ENCODE measurements at regions not wholly inside any gene's neighbourhood (a gene's known extent, or its start where the extent isn't known, plus 50 kb on each side); places are given as distances from the start of the nearest gene placed in this dataset.

DNA sequence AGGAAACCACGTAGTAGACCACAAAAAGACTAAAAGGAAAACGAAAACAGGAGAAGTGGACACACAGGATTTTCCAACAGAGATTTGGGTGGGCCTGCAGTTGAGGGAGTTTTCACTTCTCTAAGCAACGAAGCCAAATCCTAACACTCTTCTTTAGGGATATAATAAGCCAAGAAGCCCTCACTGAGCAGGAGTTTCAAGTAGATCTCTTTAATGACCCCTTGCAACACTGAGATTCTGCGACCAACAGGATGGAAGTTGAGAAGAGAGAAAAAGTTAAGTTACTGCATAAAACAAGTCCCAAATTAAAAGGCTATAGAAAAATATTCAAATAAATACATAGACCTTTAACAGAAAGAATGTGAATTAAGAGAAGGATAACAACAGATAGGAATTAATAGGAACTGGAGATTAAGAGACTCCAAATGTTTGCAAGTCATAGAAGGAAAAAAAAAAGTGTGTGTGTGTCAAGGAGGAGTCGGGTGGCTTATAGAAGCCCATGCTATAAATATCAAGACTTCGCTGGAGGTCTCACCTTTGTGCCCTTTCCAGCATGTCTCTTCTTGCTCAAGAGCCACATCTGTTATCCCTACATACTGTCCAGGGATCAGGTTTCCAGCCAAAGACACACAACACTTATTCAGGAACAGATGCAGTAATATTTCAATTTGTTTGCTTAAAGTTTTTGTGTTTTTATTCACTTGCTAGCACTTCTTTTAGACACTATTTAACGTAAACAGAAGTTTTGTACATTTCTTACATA is 69.4 kb upstream of the ARHGAP28 start:
- no peak for DNase-seq

DNA sequence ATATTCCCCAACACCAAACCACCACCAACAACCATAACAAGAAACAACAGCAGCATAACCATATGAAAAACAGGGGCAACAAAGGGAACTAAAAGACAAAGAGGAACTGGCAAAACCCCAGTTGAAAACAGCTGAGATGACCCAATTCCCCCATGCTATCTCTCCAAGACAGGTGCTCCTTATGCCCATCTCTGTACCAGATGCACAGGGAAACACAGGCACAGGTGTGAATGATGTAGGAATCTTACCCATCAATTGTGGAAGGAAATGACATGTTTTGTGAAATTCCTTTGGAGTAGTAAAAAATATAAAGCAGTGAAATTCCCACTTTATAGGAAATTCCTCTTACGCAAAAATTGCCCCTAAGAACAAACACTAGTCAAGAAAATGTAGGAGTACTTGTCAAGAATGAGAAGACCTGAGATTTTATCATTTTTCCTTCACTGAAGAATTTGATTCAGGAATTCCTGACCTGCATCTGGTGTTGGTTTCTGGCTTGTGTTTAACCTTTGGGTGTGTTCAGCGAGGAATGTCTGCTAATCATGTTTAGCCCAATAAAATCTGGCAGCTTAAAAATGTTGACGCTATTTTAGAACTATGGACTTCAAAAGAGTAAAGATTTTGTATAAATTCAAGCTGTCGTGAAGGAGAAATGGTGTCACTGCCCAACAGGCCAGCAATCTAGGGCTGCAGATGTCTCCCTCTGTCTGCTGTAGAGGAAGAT is 67.7 kb upstream of the ARHGAP28 start:
- DNase-seq: no peak

DNA sequence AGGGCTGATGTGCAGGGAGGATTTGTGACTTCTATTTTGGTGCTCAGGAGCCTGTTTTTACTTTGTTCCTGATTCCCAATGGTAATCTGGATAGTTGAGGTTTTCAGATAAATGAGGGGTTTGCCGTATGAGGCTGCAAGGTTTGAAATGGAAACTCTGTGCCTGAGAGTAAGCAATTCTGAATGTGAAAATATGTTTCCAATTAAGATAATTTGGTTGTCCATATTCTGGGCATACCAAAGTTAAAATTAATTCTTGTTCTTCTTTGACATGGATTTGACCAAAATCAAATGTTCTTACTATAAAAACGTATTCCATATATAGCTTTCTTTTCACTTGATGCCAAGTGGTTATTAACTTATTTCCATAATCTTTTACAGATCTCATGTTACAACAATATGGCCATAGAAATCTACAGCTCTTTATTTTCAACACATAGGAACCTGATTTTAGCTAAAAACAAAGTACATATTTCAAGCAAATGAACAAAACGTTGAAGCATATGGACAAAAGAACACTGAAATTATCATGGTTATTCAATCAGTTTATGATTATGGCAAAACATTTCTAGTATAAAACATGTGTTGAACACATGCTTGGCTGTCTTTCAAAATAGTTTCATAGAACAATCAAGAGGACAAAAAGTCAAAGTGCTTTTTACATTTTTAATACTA is 63.4 kb upstream of the ARHGAP28 start:
- no peak for DNase-seq

DNA sequence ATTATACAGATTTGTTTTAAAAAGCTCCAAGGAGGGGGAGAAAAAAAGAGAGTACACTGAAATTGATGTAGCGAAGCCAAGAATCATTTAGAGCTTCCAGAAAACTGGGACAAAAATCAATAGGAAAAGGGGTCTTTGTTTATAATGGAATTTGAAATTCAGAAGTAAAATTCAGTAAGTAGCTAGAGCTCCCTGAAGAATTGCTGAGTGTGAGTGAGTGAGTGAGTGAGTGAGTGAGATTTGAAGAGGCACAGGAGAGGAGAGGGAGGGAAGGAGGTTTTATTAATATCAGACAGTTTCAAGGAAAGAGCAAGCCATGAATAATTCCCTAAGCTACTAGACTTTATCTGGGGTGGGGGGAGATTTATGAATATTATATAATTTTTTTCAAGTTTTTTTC is 60.7 kb upstream of the ARHGAP28 start:
- no peak for DNase-seq

DNA sequence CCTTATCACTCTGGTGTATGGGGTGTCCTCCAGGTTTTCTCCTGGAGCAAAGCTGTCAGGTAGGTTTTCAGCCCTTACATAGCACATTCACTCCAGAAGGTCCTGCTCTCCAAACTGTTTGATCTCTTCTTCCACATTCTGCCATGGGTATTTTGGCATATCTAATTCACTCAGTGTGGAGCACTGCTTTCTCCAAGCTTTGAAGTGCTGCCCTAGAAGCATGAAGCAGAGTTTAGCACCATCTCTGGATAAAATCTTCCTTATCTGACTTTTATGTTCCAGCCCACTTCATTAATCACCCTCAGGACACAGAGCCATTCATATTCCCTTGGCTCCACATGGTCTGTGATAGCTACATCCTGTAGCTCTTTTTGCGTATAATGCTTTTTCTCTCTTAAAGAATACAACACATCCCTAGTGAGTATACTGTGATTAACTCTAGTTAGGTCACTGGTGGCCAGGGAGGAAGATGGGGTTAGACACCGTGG is 56.7 kb upstream of the ARHGAP28 start:
- no peak for DNase-seq

DNA sequence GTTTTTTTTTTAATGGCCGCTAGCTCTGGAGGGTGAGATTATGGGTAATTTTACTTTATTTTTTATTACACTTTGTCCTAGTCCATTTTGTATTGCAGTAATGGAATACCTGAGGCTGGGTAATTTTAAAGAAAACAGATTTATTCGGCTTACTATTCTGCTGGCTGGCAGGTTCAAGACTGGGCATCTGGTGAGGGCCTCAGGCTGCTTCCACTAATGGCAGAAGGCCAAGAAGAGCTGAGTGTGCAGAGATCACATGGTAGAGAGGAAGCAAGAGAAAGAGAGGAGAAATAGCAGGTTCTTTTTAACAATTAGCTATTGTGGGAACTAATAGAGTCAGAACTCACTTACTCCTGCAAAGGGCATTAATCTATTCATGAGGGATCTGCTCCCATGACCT is 52.4 kb upstream of the ARHGAP28 start:
- DNase-seq: no peak

DNA sequence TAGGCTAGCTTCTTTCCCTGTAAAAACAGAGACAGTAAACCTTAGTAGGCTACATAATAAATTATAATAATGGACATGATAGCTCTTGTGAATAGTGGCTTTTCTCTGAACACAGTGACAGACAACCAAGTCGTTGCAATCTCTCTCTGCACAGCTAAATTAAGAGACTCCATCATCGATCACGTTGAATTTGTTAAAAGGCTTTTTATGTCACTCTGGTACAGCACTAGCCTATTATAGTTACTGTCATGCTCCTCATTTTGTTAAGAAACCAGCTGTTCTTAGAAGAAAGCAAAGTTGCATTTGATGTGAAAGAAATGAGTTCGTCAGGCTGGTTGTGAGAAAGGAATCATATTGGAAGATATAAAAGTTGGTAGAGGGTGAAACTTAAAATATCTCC is 50.3 kb upstream of the ARHGAP28 start:
- DNase-seq: no peak

Data from COR-L47 (cell line).